ENCODE measurements at regions not wholly inside any gene's neighbourhood (a gene's known extent, or its start where the extent isn't known, plus 50 kb on each side); places are given as distances from the start of the nearest gene placed in this dataset.

DNA sequence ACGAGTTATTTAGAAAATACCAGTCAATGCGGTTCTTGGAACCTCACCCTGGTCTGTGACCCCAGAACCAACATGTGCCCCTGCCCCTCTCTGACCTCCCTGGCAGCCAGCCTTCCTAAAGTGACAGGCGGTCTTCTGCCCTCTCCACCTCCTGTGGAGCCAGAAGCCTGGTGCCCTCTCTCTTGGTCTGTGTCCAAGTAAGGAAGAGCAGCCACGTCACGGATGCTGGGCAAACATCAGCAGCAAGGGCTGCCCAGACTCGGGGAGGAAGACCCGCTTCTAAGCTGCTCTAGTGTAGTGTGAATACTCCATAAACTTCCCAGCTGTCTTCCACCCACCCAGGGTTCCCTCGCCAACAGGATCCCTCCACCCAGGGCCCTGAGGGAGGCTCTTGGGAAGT is 272.4 kb downstream of the BMP7 start:
- no peak for TF ChIP-seq ZFX (IDR thresholded peaks at IDR 0.05; ENCODE audit: borderline replicate concordance)
- TF ChIP-seq, protein P1, sequence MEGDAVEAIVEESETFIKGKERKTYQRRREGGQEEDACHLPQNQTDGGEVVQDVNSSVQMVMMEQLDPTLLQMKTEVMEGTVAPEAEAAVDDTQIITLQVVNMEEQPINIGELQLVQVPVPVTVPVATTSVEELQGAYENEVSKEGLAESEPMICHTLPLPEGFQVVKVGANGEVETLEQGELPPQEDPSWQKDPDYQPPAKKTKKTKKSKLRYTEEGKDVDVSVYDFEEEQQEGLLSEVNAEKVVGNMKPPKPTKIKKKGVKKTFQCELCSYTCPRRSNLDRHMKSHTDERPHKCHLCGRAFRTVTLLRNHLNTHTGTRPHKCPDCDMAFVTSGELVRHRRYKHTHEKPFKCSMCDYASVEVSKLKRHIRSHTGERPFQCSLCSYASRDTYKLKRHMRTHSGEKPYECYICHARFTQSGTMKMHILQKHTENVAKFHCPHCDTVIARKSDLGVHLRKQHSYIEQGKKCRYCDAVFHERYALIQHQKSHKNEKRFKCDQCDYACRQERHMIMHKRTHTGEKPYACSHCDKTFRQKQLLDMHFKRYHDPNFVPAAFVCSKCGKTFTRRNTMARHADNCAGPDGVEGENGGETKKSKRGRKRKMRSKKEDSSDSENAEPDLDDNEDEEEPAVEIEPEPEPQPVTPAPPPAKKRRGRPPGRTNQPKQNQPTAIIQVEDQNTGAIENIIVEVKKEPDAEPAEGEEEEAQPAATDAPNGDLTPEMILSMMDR (IDR thresholded peaks at IDR 0.05), result no peak
- no peak overlapping the region for H3K27ac ChIP-seq

DNA sequence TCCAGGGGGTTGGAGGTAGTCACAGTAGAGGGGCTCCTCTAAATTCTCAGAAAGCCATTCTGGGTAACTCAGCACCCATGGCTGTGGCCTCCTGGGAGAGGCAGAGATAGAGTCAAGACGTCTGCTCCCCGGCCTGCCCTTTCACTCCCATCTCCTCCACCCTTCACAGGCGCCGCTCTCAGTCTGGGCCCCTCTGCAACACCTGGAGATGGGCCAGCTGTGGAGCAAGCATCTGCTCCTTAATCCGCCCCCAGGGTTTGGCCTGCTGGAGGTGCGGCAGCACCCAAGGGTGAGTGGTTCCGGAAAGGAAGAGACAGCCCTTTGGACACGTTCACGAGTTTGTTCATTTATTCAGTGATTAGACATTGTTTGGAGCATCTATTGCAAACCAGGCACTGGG is 271.3 kb downstream of the BMP7 start:
- TF ChIP-seq, protein P1 (IDR thresholded peaks at IDR 0.05), result no peak
- TF ChIP-seq ZFX (IDR thresholded peaks at IDR 0.05; ENCODE audit: borderline replicate concordance), result no peak
- no peak overlapping the region for H3K27ac ChIP-seq

DNA sequence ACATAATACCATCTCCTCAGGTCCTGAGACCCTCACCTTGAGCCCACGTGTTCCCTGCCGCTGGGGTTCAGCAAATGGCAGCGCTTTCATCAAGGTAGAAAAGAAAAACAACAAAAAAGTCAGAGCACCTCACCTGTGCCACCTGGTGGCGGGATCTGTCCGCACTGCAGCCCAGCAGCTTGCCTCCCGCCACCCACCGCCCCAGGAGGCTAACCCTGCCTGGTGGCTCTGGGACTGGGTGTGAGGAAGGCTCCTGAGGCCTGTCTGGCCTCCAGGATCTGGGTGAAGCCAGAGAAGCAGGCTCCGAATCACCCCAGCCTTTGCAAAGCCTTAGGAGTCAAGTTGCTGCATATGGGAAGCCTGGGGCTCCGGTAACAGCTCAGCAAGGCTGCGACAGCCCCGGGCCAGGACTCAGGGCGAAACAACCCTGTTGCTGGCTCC is 270.8 kb downstream of the BMP7 start:
- H3K27ac ChIP-seq, result no peak overlapping the region
- TF ChIP-seq ZFX (IDR thresholded peaks at IDR 0.05; ENCODE audit: borderline replicate concordance), result no peak
- TF ChIP-seq, protein P1 (IDR thresholded peaks at IDR 0.05), result peak; percentile 71

DNA sequence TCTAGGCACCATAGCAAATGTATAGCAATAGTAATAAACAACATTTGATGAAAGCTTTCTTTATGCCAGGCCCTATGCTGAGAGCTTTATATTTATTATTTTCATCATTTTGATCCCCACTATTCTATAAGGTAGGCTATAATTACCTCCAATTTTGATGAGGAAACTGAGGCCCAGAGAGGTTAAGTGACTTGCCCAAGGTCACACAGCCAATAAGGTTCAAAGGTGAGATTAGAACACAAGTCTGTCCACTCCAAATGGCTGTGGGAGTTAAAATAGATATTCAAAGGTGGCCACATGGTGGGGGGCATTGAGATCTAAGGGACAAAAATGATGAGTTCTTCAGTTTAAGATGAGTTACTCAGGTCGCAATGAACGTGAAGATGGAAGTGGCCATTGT is 269.9 kb downstream of the BMP7 start:
- TF ChIP-seq ZFX (IDR thresholded peaks at IDR 0.05; ENCODE audit: borderline replicate concordance), result no peak
- TF ChIP-seq, protein P1 (IDR thresholded peaks at IDR 0.05), result no peak
- H3K27ac ChIP-seq, result no peak overlapping the region

DNA sequence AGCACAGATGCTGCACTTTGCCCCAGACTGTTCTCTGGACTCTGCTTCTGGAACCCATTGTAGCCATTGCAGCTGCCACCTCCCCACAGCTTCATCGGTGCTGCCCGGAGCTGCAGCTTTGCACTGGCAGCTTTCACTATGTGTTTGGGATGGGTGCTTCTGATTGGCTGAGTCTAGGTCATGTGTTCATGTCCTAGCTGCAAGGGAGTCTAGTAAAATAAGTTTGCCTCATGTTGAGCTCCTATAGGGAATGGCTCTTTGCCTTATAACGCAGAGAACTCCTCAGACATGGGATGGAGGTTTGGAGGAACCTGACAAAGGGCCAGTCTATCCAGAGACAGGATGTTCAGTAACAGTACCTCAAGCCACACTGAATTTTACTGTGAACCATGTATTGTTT is 268.0 kb downstream of the BMP7 start:
- no peak for TF ChIP-seq ZFX (IDR thresholded peaks at IDR 0.05; ENCODE audit: borderline replicate concordance)
- TF ChIP-seq, protein P1 (IDR thresholded peaks at IDR 0.05), result no peak
- no peak overlapping the region for H3K27ac ChIP-seq

DNA sequence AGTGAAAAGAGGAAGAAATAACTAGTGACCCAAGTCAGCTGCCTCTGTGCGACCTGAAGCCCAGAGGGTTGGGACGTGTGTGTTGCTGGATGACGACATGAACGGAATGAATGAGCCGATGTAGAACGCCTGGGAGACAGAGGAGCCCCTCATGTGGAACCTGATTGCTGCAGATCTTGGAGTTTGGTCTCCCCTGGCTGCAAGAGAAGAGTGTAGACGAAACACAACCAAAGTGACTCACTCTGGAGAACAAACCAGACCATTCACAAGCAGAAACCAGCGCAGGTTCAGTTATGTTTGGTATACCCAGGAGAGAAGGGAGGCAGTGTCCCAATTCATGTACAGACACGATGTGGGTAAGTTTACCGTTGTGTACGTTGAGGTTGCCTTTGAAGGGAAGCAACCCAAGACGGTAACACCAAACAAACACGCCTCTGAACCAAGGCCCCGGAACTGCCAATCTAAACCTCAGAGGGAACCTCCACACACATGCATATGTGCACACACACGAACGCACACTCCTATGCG is 265.9 kb downstream of the BMP7 start:
- TF ChIP-seq, protein P1 (IDR thresholded peaks at IDR 0.05), result no peak
- TF ChIP-seq ZFX (IDR thresholded peaks at IDR 0.05; ENCODE audit: borderline replicate concordance), result no peak
- H3K27ac ChIP-seq, result no peak overlapping the region

DNA sequence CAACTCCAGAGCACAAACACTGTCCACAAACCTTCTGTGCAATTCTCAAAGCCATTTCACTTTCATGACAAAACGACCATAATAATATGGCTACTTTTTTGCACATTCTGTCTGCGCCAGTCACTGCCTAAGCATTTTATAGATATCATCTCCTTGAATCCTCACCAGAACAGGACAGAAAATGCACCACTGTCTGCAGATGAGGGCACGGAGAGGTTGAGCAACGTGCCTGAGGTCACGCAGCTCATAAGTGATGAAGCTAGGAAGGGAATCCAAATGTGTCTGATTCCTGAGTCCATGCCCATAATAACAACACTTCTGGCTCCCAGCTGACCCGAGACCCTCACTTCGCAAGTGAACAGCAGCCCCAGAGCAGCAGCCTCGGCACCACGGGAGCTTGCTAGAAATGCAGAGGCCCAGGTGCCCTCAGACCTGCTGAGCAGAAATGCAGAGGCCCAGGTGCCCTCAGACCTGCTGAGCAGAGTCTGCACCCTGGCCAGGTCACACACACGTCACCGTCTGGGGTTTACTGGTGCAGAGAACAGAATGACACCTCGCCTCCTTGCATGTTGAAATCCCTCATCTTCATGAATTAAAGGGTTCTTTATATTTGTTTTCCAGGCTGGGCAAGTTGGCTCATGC is 265.2 kb downstream of the BMP7 start:
- TF ChIP-seq, protein P1 (IDR thresholded peaks at IDR 0.05), result no peak
- no peak for TF ChIP-seq ZFX (IDR thresholded peaks at IDR 0.05; ENCODE audit: borderline replicate concordance)

More for the DNA sequence above, 265.2 kb downstream of the BMP7 start:
- no peak overlapping the region for H3K27ac ChIP-seq

All from 22Rv1 (cell line).